ENCODE measurements at regions not wholly inside any gene's neighbourhood (a gene's known extent, or its start where the extent isn't known, plus 50 kb on each side); places are given as distances from the start of the nearest gene placed in this dataset.

GRCh38 chr5:135236228-135236907 is 162.7 kb downstream of the MACROH2A1 start:
- no peak overlapping the region for H3K4me3 Mint-ChIP-seq (ENCODE audit: low read depth)
- no peaks in the 10 kb centered on the region for H3K9me3 Mint-ChIP-seq
- DNase-seq (ENCODE audit: low spot score), result no peak
- intact Hi-C loops (cut with micrococcal nuclease), result no loop called here
- no peaks in the 10 kb centered on the region for H3K27me3 Mint-ChIP-seq (ENCODE audit: low read depth)
- no peaks in the 10 kb centered on the region for H3K36me3 Mint-ChIP-seq (ENCODE audit: low read depth)
- no peaks in the 10 kb centered on the region for H3K4me1 Mint-ChIP-seq (ENCODE audit: low read depth)
- H3K27ac Mint-ChIP-seq, result no peak overlapping the region

DNA sequence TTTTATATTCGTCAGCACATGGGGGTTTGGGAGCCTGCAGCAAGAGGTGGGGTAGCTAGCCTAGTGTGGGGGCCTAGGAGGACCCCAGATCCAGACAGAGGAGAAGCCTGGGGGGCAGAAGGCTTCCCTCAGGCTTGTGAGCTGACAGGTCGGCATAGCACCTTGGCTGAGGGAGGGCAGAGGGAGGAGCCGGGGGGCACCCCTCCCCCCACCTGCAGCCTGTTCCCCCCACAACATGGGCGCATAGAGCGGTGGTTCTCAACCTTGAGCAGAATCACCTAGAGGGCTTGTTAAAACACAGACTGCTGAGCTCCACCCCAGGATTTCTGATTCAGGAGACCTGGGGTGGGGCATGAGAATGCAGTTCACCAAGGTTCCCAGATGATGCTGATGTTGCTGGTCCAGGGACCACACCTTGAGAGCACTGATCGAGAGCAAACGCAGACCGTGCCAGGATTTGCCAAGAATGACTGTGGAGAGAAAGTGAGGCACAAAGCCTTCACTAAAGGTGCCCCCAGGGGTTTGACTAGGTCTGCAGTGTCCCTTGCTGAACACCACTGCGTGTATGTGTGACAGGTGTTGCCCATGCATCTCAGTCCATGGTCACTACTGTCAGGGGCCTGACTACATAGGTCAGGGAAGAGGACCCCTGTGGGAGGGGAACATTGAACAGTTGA is 163.3 kb downstream of the MACROH2A1 start:
- H3K27me3 Mint-ChIP-seq (ENCODE audit: low read depth), result no peaks in the 10 kb centered on the region
- intact Hi-C loops (cut with micrococcal nuclease), result no loop called here
- no peaks in the 10 kb centered on the region for H3K4me1 Mint-ChIP-seq (ENCODE audit: low read depth)
- H3K36me3 Mint-ChIP-seq (ENCODE audit: low read depth), result no peaks in the 10 kb centered on the region
- DNase-seq (ENCODE audit: low spot score), result no peak
- H3K9me3 Mint-ChIP-seq, result no peaks in the 10 kb centered on the region
- no peak overlapping the region for H3K27ac Mint-ChIP-seq
- H3K4me3 Mint-ChIP-seq (ENCODE audit: low read depth), result no peak overlapping the region

DNA sequence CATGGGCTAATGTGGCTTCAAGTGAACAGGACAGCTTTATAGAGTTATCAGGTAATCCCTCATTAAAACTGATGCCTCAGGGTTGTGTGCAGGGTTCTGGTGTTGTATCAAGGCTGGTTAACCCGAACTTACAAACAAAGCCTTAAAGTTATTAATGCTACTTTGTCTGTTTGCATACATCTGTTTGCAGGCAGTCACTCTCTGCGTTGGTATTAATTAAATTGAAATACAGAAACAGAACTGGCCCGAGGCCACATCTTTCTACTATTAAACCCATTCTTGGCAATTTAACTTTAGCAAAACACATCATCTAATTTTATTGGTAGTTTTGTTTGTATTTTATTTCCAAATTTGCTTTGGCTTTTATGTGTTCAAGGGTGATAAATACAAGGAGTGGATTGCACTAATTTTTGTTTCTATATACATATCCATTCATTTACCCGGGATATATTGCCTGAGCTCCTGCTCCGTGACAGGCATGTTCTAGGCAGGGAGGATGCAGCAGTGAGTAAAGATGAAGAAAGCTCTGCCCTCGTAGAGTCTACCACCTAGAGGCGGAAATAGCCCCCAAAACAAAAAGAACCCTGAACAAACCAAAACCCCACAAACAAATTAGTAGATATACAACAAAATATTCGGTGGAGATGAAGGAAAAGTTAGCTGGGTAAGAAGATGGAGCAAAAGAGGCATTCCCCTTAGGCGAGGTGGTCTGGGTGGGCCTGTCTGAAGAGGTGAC is 164.2 kb downstream of the MACROH2A1 start:
- intact Hi-C loops (cut with micrococcal nuclease), result no loop called here
- H3K36me3 Mint-ChIP-seq (ENCODE audit: low read depth), result no peaks in the 10 kb centered on the region
- DNase-seq (ENCODE audit: low spot score), result no peak
- H3K27ac Mint-ChIP-seq, result no peak overlapping the region
- no peaks in the 10 kb centered on the region for H3K4me1 Mint-ChIP-seq (ENCODE audit: low read depth)
- no peaks in the 10 kb centered on the region for H3K9me3 Mint-ChIP-seq
- no peak overlapping the region for H3K4me3 Mint-ChIP-seq (ENCODE audit: low read depth)
- no peaks in the 10 kb centered on the region for H3K27me3 Mint-ChIP-seq (ENCODE audit: low read depth)

DNA sequence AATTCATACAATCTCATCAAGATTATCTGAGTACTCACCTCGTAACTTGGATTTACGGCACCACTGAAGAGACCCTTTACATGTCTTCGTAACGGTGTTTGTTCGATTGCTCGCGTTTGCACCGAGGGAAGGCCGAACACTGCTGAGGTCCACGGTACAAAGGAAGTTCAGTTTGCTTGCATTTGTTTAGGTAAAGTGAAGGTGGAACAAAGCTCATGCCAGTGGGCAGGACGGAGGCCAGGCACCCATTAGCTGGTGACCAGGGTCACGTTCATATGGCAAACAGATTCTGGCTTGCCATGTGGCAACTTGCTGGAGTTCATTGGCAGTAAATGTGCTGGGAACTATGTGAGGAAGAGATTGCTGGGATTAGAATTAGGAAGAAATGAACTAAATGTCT is 164.8 kb downstream of the MACROH2A1 start:
- Mint-ChIP-seq H3K4me3 (ENCODE audit: low read depth) (no peak overlapping the region), H3K27me3 (ENCODE audit: low read depth) (no peaks in the 10 kb centered on the region), H3K27ac (no peak overlapping the region), H3K4me1 (ENCODE audit: low read depth) (no peaks in the 10 kb centered on the region), H3K9me3 (no peaks in the 10 kb centered on the region), H3K36me3 (ENCODE audit: low read depth) (no peaks in the 10 kb centered on the region)
- intact Hi-C loops (cut with micrococcal nuclease), result no loop called here
- DNase-seq (ENCODE audit: low spot score), result no peak

- Mint-ChIP-seq H3K36me3 (ENCODE audit: low read depth) (no peaks in the 10 kb centered on the region), H3K4me1 (ENCODE audit: low read depth) (no peaks in the 10 kb centered on the region), H3K27me3 (ENCODE audit: low read depth) (no peaks in the 10 kb centered on the region), H3K9me3 (no peaks in the 10 kb centered on the region), H3K4me3 (ENCODE audit: low read depth) (no peak overlapping the region), H3K27ac (no peak overlapping the region)
- intact Hi-C loops (cut with micrococcal nuclease), result no loop called here
- DNase-seq (ENCODE audit: low spot score), result no peak
Measured at GRCh38 chr5:135233477-135233876, 165.6 kb downstream of the MACROH2A1 start.

DNA sequence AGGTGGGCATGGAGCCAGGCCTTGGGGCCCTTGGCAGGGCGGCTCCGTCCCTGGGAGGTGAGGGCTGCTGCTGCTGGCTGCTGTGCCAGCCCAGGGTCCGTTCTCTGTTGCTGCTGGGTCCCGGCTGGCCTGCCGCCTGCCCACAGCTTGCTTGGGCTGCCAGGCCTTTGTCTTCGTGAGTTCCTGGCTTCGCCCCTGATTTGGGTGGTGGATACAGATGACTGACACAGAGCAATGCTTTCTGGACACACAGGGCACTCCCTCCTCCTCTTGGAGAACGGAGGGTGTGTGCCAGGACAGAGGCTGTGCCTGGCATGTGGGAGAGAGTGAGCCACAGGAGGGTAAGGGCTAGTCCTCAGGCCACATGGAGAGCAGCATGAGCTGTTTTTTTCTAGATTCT is 166.1 kb downstream of the MACROH2A1 start:
- Mint-ChIP-seq H3K27ac (no peak overlapping the region), H3K4me3 (ENCODE audit: low read depth) (no peak overlapping the region), H3K4me1 (ENCODE audit: low read depth) (no peaks in the 10 kb centered on the region), H3K36me3 (ENCODE audit: low read depth) (no peaks in the 10 kb centered on the region), H3K9me3 (no peaks in the 10 kb centered on the region), H3K27me3 (ENCODE audit: low read depth) (peaks cover under 1% of the 10 kb centered on the region)
- no peak for DNase-seq (ENCODE audit: low spot score)
- intact Hi-C loops (cut with micrococcal nuclease), result no loop called here

DNA sequence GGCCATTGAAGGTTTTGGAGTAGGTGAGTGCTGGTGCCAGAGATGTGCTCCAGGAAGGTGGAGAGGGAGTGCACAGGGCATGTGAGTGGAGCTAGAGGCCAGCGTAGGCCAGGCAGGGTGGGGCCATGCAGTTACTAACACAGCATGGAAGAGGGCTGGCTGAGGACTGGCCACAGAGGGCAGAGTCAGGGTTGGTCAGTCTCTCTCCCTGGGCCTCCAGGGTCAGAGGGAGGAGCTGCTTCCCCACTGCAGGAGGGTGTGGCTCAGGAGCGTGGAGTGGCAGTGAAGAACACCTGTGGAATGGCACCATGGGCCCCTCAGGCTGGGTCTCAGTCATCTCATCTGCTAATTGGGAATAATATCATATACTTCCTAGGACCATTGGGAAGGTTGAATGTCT is 167.7 kb downstream of the MACROH2A1 start:
- intact Hi-C loops (cut with micrococcal nuclease), result no loop called here
- DNase-seq (ENCODE audit: low spot score), result no peak
- Mint-ChIP-seq H3K36me3 (ENCODE audit: low read depth) (no peaks in the 10 kb centered on the region), H3K27me3 (ENCODE audit: low read depth) (peaks cover 6% of the 10 kb centered on the region), H3K9me3 (no peaks in the 10 kb centered on the region), H3K27ac (no peak overlapping the region), H3K4me3 (ENCODE audit: low read depth) (no peak overlapping the region), H3K4me1 (ENCODE audit: low read depth) (no peaks in the 10 kb centered on the region)

- no peaks in the 10 kb centered on the region for H3K9me3 Mint-ChIP-seq
- H3K4me3 Mint-ChIP-seq (ENCODE audit: low read depth), result no peak overlapping the region
- H3K27ac Mint-ChIP-seq, result no peak overlapping the region
- no peak for DNase-seq (ENCODE audit: low spot score)
- intact Hi-C loops (cut with micrococcal nuclease), result no loop called here
- H3K4me1 Mint-ChIP-seq (ENCODE audit: low read depth), result no peaks in the 10 kb centered on the region
- H3K27me3 Mint-ChIP-seq (ENCODE audit: low read depth), result peaks cover 6% of the 10 kb centered on the region
- no peaks in the 10 kb centered on the region for H3K36me3 Mint-ChIP-seq (ENCODE audit: low read depth)
Measured at GRCh38 chr5:135230251-135230925, 168.6 kb downstream of the MACROH2A1 start.

GRCh38 chr5:135229679-135230132 is 169.3 kb downstream of the MACROH2A1 start:
- H3K4me1 Mint-ChIP-seq (ENCODE audit: low read depth), result no peaks in the 10 kb centered on the region
- peaks cover 8% of the 10 kb centered on the region for H3K27me3 Mint-ChIP-seq (ENCODE audit: low read depth)
- no peak overlapping the region for H3K4me3 Mint-ChIP-seq (ENCODE audit: low read depth)
- no peaks in the 10 kb centered on the region for H3K9me3 Mint-ChIP-seq
- intact Hi-C loops (cut with micrococcal nuclease), result no loop called here
- DNase-seq (ENCODE audit: low spot score), result no peak
- no peaks in the 10 kb centered on the region for H3K36me3 Mint-ChIP-seq (ENCODE audit: low read depth)
- H3K27ac Mint-ChIP-seq, result no peak overlapping the region

DNA sequence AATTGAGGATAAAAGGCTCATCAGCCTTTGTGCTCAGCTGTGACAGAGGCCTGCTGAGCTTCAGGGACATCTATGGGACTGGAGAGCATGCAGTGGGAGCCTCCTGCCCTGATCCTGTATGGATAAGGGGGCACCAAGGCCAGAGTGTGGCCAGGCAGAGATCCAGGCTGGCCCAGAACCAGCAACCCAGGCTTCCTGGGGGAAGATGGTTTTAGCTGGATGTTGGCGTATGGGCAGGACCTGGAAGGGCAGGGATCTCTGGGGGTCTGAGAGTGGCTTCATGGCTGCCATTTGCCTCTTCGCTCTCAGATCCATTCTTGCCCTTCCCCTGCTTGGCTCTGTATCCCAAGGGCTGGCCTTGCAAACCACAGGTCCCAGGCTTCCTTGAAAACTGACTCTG is 169.9 kb downstream of the MACROH2A1 start:
- intact Hi-C loops (cut with micrococcal nuclease), result no loop called here
- H3K27ac Mint-ChIP-seq, result no peak overlapping the region
- H3K36me3 Mint-ChIP-seq (ENCODE audit: low read depth), result no peaks in the 10 kb centered on the region
- H3K9me3 Mint-ChIP-seq, result no peaks in the 10 kb centered on the region
- peaks cover 13% of the 10 kb centered on the region for H3K27me3 Mint-ChIP-seq (ENCODE audit: low read depth)
- DNase-seq (ENCODE audit: low spot score), result no peak
- H3K4me1 Mint-ChIP-seq (ENCODE audit: low read depth), result no peaks in the 10 kb centered on the region
- no peak overlapping the region for H3K4me3 Mint-ChIP-seq (ENCODE audit: low read depth)

DNA sequence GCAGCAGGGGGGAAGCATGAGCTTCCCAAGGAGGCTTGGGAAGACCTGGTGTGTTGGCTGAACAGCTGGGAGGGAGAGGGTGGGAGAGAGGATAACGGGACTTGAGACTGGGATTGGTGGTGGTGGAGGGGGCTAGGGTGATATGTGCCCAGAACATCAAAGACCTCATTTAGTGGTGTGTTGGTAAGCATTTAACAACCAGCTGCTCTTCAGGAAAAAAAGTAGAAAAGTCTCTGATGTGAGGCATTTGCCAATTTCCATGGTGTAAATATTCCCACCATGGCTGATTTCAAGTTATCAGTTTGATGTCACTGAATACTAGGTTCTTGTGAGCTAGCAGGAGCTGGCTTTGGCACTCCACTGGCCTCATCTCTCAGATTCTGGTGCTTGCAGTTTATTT is 170.8 kb downstream of the MACROH2A1 start:
- Mint-ChIP-seq H3K4me1 (ENCODE audit: low read depth) (no peaks in the 10 kb centered on the region), H3K4me3 (ENCODE audit: low read depth) (no peak overlapping the region), H3K27ac (no peak overlapping the region), H3K27me3 (ENCODE audit: low read depth) (peaks cover 18% of the 10 kb centered on the region), H3K9me3 (no peaks in the 10 kb centered on the region), H3K36me3 (ENCODE audit: low read depth) (no peaks in the 10 kb centered on the region)
- no peak for DNase-seq (ENCODE audit: low spot score)
- intact Hi-C loops (cut with micrococcal nuclease), result no loop called here

GRCh38 chr5:135227064-135228022 is 171.7 kb downstream of the MACROH2A1 start:
- no peaks in the 10 kb centered on the region for H3K36me3 Mint-ChIP-seq (ENCODE audit: low read depth)
- no peak for DNase-seq (ENCODE audit: low spot score)
- H3K9me3 Mint-ChIP-seq, result no peaks in the 10 kb centered on the region

More at GRCh38 chr5:135227064-135228022, 171.7 kb downstream of the MACROH2A1 start:
- intact Hi-C loops (cut with micrococcal nuclease), result no loop called here
- H3K27ac Mint-ChIP-seq, result no peak overlapping the region
- H3K4me1 Mint-ChIP-seq (ENCODE audit: low read depth), result no peaks in the 10 kb centered on the region
- no peak overlapping the region for H3K4me3 Mint-ChIP-seq (ENCODE audit: low read depth)
- H3K27me3 Mint-ChIP-seq (ENCODE audit: low read depth), result peaks cover 18% of the 10 kb centered on the region

Data from activated T-helper 2 cell treated with anti-CD3 and anti-CD28 coated beads, Interferon-gamma antibody, Interleukin-2, Interleukin-4, amounts not matched to agents 10 μg/mL and 5 μg/mL and 100 μg/mL, durations not matched to agents 14 hours and 24 hours and 36 hours (primary cell).